SKM-1 (cell line): ENCODE measurements at regions not wholly inside any gene's neighbourhood (a gene's known extent, or its start where the extent isn't known, plus 50 kb on each side); places are given as distances from the start of the nearest gene placed in this dataset.
"Not testable (repeated sequence)": the region's sequence is repeated elsewhere in the genome, so short reads cannot be mapped to it uniquely, and the experiment has no call there.

Experiments
- DNase-seq: peaks from one replicate; lab custom pipeline; 2025; ENCODE audit not compliant: unreplicated experiment; lab: John Stamatoyannopoulos, UW

- DNase-seq, result not testable (repeated sequence)
These were observed 57.0 kb upstream of the NEUROD1 start for GRCh38 chr2:181737302-181737701.

DNA sequence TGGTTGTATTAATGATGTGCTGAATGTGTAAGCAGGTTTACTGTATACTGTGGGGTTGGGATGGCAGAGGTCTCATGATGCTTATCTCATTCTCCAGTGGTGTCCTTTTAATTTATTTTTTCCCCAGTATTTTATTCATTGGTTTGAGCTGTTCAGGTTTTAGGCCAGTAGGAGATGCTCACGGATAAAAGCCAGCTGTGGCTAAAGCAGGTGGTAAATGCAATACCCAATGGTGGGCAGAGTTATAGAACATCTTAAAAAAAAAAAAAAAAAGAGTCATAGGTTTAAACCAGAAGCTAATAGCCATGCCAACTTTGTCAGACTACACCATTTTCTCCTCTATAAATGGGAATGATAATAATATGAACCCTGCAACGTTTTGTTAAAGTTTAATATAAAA, 57.8 kb upstream of the NEUROD1 start:
- DNase-seq, result no peak

- no peak for DNase-seq
These were observed 58.2 kb upstream of the NEUROD1 start for GRCh38 chr2:181738563-181738962.

- DNase-seq, result no peak
These were observed 61.4 kb upstream of the NEUROD1 start for GRCh38 chr2:181741756-181742155.

- DNase-seq, result no peak
These were observed 62.0 kb upstream of the NEUROD1 start for GRCh38 chr2:181742361-181742760.

GRCh38 chr2:181742922-181743722, 62.8 kb upstream of the NEUROD1 start:
- peak; percentile 49 for DNase-seq

- no peak for DNase-seq
These were observed 63.4 kb upstream of the NEUROD1 start for GRCh38 chr2:181743723-181744031.

DNA sequence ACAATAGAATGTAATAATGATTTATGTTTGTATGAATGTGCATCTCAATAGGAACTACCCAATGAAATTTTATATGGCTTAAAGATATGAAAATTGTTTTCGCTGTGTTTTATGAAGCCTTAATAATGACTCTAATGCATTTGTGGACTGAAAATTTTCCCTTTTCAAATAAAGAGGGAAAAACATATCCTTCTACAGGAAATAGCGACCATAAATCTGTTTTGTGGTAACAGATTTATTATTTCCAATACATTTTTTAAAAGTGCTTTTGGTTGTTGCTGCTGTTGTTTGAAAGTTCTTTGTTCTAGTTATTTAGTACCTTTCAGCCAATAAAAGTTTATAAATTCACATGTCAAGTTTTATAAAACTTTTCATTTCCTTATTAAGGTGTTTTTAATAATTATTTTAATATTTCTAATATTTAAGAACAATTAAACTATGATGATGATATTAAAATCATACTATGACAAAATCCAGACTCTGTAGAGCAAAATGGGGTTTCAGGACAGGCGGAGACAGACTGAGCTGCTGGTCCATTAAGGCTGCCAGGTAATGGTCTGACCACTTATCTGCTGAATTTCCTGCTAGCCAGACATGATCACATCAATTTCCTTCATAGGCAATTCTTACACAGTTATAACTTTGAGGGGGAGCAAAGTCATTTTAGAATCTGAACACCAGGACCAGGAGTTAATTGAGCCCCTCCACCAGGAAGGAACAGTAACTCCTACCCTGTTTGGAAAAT, 65.7 kb upstream of the NEUROD1 start:
- DNase-seq, result no peak

GRCh38 chr2:181746844-181747243, 66.5 kb upstream of the NEUROD1 start:
- DNase-seq, result no peak

GRCh38 chr2:181750305-181750704, 70.0 kb upstream of the NEUROD1 start:
- no peak for DNase-seq

- no peak for DNase-seq
These were observed 71.1 kb upstream of the NEUROD1 start for GRCh38 chr2:181751266-181752030.

GRCh38 chr2:181752301-181752700, 72.0 kb upstream of the NEUROD1 start:
- no peak for DNase-seq

GRCh38 chr2:181753686-181754085, 73.4 kb upstream of the NEUROD1 start:
- DNase-seq, result no peak

- DNase-seq, result no peak
These were observed 73.8 kb upstream of the NEUROD1 start for GRCh38 chr2:181754105-181754504.

DNA sequence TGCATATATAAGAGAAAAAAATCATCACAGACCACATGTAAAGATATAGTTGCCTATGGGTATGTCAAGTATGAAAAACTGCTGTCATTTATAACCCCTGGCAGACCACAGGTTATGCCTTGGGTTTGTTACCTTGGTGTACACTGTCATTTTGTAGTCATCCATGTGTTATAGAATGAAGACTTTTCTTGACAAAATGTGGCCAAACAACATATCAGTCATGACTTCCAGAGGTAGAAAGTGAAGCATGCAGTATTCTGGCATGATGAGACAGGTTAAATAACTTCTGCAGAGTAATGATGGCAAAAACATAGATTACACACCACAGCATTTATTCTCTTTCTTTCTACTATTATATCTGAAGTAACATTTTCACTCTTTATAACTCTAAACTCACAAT, 74.9 kb upstream of the NEUROD1 start:
- no peak for DNase-seq

DNA sequence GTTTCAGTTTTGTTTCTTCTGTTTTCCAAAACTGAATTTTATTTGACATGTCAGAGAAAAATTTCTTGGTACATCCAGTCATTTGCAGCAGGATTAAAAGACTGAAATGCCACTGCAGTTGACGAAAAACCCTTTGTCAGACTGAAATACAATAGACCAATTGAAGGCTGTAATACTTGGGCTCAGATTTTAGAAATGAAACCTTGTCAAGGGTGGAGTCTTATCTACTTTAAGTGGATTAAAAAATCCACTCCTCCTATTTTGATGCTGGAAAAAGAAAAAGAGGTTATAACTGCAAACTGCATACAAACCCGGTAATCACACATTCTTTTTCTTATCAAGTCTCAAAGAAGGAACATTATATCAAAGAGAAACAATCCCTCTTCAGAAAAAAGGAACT, 80.2 kb upstream of the NEUROD1 start:
- no peak for DNase-seq

DNA sequence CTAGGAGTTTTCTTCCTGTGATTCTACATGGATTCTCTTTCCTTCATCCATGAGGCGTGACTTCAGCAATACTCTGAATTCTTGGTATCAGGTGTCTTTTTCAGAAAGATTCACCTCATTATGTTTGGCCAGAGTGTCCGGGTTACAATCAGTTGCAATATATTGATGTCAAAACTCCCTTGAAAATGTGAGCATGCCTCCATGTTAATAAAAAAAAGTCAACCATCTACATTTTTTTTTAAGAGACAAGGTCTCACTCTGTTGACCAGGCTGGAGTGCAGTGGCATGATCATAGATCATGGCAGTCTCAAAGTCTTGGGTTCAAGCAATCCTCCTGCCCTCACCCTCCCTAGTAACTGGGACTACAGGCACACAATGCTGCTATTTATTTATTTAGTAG, 80.9 kb upstream of the NEUROD1 start:
- DNase-seq, result no peak

DNA sequence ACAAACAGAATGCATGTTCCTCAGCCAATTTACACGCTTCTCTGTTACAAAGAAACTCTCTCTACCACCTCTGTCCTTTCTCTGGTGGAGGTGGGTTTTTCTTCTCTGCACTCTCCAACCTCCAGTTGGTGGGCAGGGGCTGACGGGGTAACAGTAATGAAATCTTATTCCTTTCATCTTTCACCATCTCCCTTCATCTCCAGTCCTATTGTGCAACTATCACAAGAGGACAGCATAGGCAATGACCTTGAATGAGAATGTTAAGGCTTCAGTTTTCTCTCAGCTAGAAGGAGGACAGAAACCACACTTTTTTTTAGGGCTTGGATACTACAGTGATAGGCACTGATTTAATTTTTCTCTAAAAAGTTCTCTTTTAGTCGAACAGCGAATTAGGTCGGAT, 81.7 kb upstream of the NEUROD1 start:
- DNase-seq, result no peak

GRCh38 chr2:181762848-181763247, 82.5 kb upstream of the NEUROD1 start:
- no peak for DNase-seq

- DNase-seq, result no peak
These were observed 83.1 kb upstream of the NEUROD1 start for GRCh38 chr2:181763423-181763822.

- no peak for DNase-seq
These were observed 84.0 kb upstream of the NEUROD1 start for GRCh38 chr2:181764095-181764963.
